Transverse colon (tissue), 3 donors: ENCODE measurements at regions not wholly inside any gene's neighbourhood (a gene's known extent, or its start where the extent isn't known, plus 50 kb on each side); places are given as distances from the start of the nearest gene placed in this dataset.

Source experiments
- CTCF ChIP-seq, 5 experiments: fragments of 200-600 bp in 3 of 5; fragments of 450-650 bp in 2 of 5; sonication (generic) in 3 of 5; IDR thresholded peaks; 1 replicate in 2 of 5; 2 replicates in 3 of 5; pipeline ENCODE4 v1.5.1; 2016 to 2017; ENCODE audit warnings: antibody characterized with exemption in 5 of 5, inconsistent platforms in 3 of 5, mild to moderate bottlenecking in 2 of 5, moderate library complexity in 1 of 5
- POLR2A ChIP-seq: fragments of 450-650 bp; IDR thresholded peaks from one replicate; pipeline ENCODE4 v1.6.1; 2016; ENCODE audit warnings: antibody characterized with exemption, mild to moderate bottlenecking, moderate library complexity

- TF ChIP-seq POLR2A, result no peak
- TF ChIP-seq CTCF (IDR thresholded peaks at IDR 0.05), result no peak
These were observed 221.4 kb downstream of the ACTR3 start for GRCh38 chr2:114111329-114111728.
